Endothelial cell of umbilical vein (primary cell): ENCODE measurements at regions not wholly inside any gene's neighbourhood (a gene's known extent, or its start where the extent isn't known, plus 50 kb on each side); places are given as distances from the start of the nearest gene placed in this dataset.

ENCODE experiments used
- BruUV-seq: library from RNA; stranded (reverse); fragments of 400-500 nt; replicated peaks from 2 replicates; lab custom pipeline; 2021; lab: Mats Ljungman, UMichigan
- CTCF ChIA-PET: fragments of 300-600, 350-600 bp; sonication (Branson Sonifier 250); formaldehyde crosslinking; loops from one replicate; lab custom pipeline; 2021; ENCODE audit warnings: antibody characterized with exemption, inconsistent platforms; lab: Charles Lee
- POLR2A ChIA-PET: fragments of 300-600, 350-600 bp; sonication (Branson Sonifier 250); formaldehyde crosslinking; loops from one replicate; lab custom pipeline; 2021; ENCODE audit warnings: antibody characterized with exemption, inconsistent platforms; lab: Charles Lee
- DNase-seq: peaks from one replicate; pipeline ENCODE4 v3.0.0-alpha.2; 2011; ENCODE audit warnings: low read depth, low spot score
- FAIRE-seq: peaks from 2 replicates; lab custom pipeline; 2011; peaks lifted over from hg19 to GRCh38; lab: Jason Lieb, UNC
- H2AFZ ChIP-seq: 2 replicates; pipeline ENCODE4 v1.6.0; 2012; ENCODE audit warnings: low read depth, low read length, control low read depth, inconsistent platforms
- H3K27ac ChIP-seq: 2 replicates; pipeline ENCODE4 v1.5.1; 2011; ENCODE audit warnings: low read depth, mild to moderate bottlenecking, control low read depth, low read length, moderate library complexity; ENCODE audit not compliant: insufficient read depth
- H3K27me3 ChIP-seq, 2 experiments: 2 replicates each; pipeline versions ENCODE4 v1.6.0 to v1.6.1; 2011; ENCODE audit warnings: low read length in 2 of 2, mixed read lengths in 1 of 2; ENCODE audit not compliant: control insufficient read depth in 2 of 2, insufficient read depth in 2 of 2
- H3K36me3 ChIP-seq, 2 experiments: 2 replicates in 1 of 2; 3 replicates in 1 of 2; pipeline ENCODE4 v1.5.1; 2011; ENCODE audit warnings: low read length in 2 of 2, mild to moderate bottlenecking in 1 of 2, moderate library complexity in 1 of 2; ENCODE audit not compliant: control insufficient read depth in 2 of 2, insufficient read depth in 2 of 2; ENCODE audit errors: extremely low read depth in 1 of 2
- H3K4me1 ChIP-seq: 3 replicates; pipeline ENCODE4 v1.5.1; 2011; ENCODE audit warnings: mild to moderate bottlenecking, low read length; ENCODE audit not compliant: control insufficient read depth, insufficient read depth; ENCODE audit errors: extremely low read depth
- H3K4me2 ChIP-seq: 2 replicates; pipeline ENCODE4 v1.6.1; 2011; ENCODE audit warnings: low read length, control low read depth, mixed read lengths; ENCODE audit not compliant: insufficient read depth
- H3K4me3 ChIP-seq, 3 experiments: fragments of 200-600 bp in 1 of 3; sonication (generic), shearing (Covaris generic) in 1 of 3; replicated peaks in 1 of 3; 2 replicates each; pipeline ENCODE4 v1.5.1; 2011 to 2016; ENCODE audit warnings: control low read depth in 3 of 3, low read length in 3 of 3, mild to moderate bottlenecking in 2 of 3, inconsistent platforms in 1 of 3, low read depth in 1 of 3, moderate library complexity in 1 of 3; ENCODE audit not compliant: insufficient read depth in 1 of 3
- H3K79me2 ChIP-seq: 2 replicates; pipeline ENCODE4 v1.6.0; 2012; ENCODE audit warnings: low read length, inconsistent platforms; ENCODE audit not compliant: control insufficient read depth, insufficient read depth
- H3K9ac ChIP-seq: replicated peaks from 2 replicates; pipeline ENCODE3; 2011; ENCODE audit warnings: low read length, control low read depth; ENCODE audit not compliant: insufficient read depth; ENCODE audit errors: extremely low read depth
- H3K9me1 ChIP-seq: replicated peaks from 3 replicates; pipeline ENCODE4 v1.6.0; 2011; ENCODE audit warnings: mild to moderate bottlenecking, low read length; ENCODE audit not compliant: control insufficient read depth, insufficient read depth; ENCODE audit errors: extremely low read depth
- H3K9me3 ChIP-seq: replicated peaks from 2 replicates; pipeline ENCODE4 v1.5.1; 2012; ENCODE audit warnings: low read length, inconsistent platforms; ENCODE audit not compliant: control insufficient read depth, insufficient read depth
- H4K20me1 ChIP-seq: replicated peaks from 2 replicates; pipeline ENCODE3; 2011; ENCODE audit warnings: mild to moderate bottlenecking, low read length; ENCODE audit not compliant: control insufficient read depth, insufficient read depth; ENCODE audit errors: extremely low read depth
- EZH2 ChIP-seq: IDR thresholded peaks from 2 replicates; pipeline ENCODE4 v1.6.1; 2012; ENCODE audit warnings: borderline replicate concordance, low read depth, mild to moderate bottlenecking, moderate library complexity, low read length, inconsistent platforms; ENCODE audit not compliant: severe bottlenecking
- FOS ChIP-seq: IDR thresholded peaks from 2 replicates; pipeline ENCODE4 v1.6.1; 2011; ENCODE audit warnings: mild to moderate bottlenecking, low read length, moderate library complexity, borderline replicate concordance; ENCODE audit not compliant: insufficient read depth
- GATA2 ChIP-seq: IDR thresholded peaks from 2 replicates; pipeline ENCODE4 v1.7.0; 2011; ENCODE audit warnings: low read depth, mild to moderate bottlenecking, moderate library complexity, mixed read lengths, low read length; ENCODE audit not compliant: insufficient read length, insufficient read depth
- JUN ChIP-seq: IDR thresholded peaks from 2 replicates; pipeline ENCODE4 v1.6.1; 2011; ENCODE audit warnings: borderline replicate concordance, low read depth; ENCODE audit not compliant: insufficient read length, insufficient read depth
- MYC ChIP-seq: IDR thresholded peaks from one replicate; pipeline ENCODE4 v1.6.1; 2011; ENCODE audit warnings: mild to moderate bottlenecking, low read depth, low read length
- POLR2A ChIP-seq: IDR thresholded peaks from 2 replicates; pipeline ENCODE4 v1.6.1; 2012; ENCODE audit warnings: low read depth, mild to moderate bottlenecking, control low read depth, low read length
- POLR2AphosphoS5 ChIP-seq: IDR thresholded peaks from 2 replicates; pipeline ENCODE4 v1.6.1; 2012; ENCODE audit warnings: low read depth, mild to moderate bottlenecking, control low read depth, low read length, moderate library complexity; ENCODE audit not compliant: insufficient read depth
- dilution Hi-C: fragments of 300-500 bp; cut with MboI; formaldehyde crosslinking; loops from one replicate; pipeline ENCODE4 v1.15.0; 2019; ENCODE audit warnings: low sequenced_read_pairs; ENCODE audit not compliant: extremely low pct_ligation_motif_present
- intact Hi-C: fragments of 100-400 bp; cut with micrococcal nuclease; formaldehyde crosslinking; loops from one replicate; pipeline ENCODE4 v1.10.0; 2022
- TF ChIP-seq, protein P1 (sequence below), 2 donors: IDR thresholded peaks; 1 replicate in 1 of 2; 2 replicates in 1 of 2; pipeline ENCODE4 v1.5.1; 2011; ENCODE audit warnings: low read length in 2 of 2, mild to moderate bottlenecking in 2 of 2, moderate library complexity in 2 of 2, control low read depth in 1 of 2, inconsistent platforms in 1 of 2, low read depth in 1 of 2; ENCODE audit not compliant: insufficient read depth in 1 of 2; ENCODE audit errors: extremely low read depth in 1 of 2
- TF ChIP-seq, protein P2 (sequence below): IDR thresholded peaks from 2 replicates; pipeline ENCODE4 v1.6.1; 2011; ENCODE audit not compliant: insufficient read depth, insufficient read length

DNA sequence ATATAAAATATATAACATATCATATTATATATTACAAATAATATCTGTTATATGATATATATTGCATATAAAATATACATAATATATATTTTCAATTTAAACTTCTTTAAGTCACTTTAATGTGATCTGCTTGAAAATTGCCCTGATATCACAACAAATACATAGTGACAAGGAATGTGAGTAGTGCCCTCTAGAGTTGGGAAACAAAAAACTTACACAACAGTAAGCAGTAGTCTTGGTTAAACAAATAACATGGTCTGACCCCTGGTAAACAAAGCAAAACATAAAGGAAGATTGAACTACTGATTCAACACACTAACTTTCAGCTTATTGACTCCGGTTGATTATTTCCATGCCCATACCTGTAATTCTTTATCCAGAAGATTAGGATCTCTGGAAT lies 188.3 kb upstream of the NMUR2 start:
- Histone ChIP-seq H3K27ac (no peak overlapping the region), H3K4me3 (no peak overlapping the region), H3K4me1 (no peaks in the 10 kb centered on the region), H4K20me1 (no peaks in the 10 kb centered on the region), H3K9me1 (no peaks in the 10 kb centered on the region), H3K4me2 (no peak overlapping the region), H3K27me3 (no peaks in the 10 kb centered on the region), H3K79me2 (no peaks in the 10 kb centered on the region), H3K36me3 (no peaks in the 10 kb centered on the region), H2AFZ (no peak overlapping the region), H3K9ac (no peak overlapping the region), H3K9me3 (peaks cover 2% of the 10 kb centered on the region)
- no peak for FAIRE-seq
- ChIA-PET POLR2A (no interaction called here), CTCF (no interaction called here)
- BruUV-seq: no TSS peak
- TF ChIP-seq POLR2AphosphoS5 (no peak), POLR2A (no peak), GATA2 (no peak), MYC (no peak), FOS (no peak), EZH2 (no peak), JUN (no peak)
- TF ChIP-seq, protein P1, sequence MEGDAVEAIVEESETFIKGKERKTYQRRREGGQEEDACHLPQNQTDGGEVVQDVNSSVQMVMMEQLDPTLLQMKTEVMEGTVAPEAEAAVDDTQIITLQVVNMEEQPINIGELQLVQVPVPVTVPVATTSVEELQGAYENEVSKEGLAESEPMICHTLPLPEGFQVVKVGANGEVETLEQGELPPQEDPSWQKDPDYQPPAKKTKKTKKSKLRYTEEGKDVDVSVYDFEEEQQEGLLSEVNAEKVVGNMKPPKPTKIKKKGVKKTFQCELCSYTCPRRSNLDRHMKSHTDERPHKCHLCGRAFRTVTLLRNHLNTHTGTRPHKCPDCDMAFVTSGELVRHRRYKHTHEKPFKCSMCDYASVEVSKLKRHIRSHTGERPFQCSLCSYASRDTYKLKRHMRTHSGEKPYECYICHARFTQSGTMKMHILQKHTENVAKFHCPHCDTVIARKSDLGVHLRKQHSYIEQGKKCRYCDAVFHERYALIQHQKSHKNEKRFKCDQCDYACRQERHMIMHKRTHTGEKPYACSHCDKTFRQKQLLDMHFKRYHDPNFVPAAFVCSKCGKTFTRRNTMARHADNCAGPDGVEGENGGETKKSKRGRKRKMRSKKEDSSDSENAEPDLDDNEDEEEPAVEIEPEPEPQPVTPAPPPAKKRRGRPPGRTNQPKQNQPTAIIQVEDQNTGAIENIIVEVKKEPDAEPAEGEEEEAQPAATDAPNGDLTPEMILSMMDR (IDR thresholded peaks at IDR 0.05; ENCODE audit: extremely low read depth in 1 of 2, insufficient read depth in 1 of 2, low read depth in 1 of 2, low read length in 2 of 2): no peak
- TF ChIP-seq, protein P2, sequence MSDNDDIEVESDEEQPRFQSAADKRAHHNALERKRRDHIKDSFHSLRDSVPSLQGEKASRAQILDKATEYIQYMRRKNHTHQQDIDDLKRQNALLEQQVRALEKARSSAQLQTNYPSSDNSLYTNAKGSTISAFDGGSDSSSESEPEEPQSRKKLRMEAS: no peak
- intact Hi-C loops (no loop called here), dilution Hi-C loops (no loop called here)
- no peak for DNase-seq
